ENCODE measurements at regions not wholly inside any gene's neighbourhood (a gene's known extent, or its start where the extent isn't known, plus 50 kb on each side); places are given as distances from the start of the nearest gene placed in this dataset.
"Not testable (repeated sequence)": the region's sequence is repeated elsewhere in the genome, so short reads cannot be mapped to it uniquely, and the experiment has no call there.

DNA sequence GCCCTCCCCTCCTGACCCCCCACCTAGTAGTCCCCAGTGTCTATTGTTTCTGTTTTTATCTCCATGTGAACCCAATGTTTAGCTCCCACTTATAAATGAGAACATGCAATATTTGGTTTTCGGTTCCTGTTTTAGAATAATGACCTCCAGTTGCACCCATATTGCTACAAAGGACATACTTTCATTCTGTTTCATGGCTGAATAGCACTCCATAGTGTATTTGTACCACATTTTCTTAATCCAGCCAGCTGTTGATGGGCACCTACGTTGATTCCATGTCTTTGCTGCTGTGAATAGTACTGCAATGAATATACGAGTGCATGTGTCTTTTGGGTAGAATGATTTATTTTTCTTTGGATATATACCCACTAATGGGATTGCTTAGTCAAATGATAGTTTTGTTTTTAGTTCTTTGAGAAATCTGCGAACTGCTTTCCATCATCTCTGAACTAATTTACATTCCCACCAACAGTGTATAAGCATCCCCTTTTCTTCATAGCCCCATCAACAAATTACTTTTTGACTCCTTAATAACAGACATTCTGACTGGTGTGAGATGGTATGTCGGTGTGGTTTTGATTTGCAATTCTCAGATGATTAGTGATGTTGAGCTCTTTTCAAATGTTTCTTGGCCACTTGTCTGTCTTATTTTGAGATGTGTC is 128.4 kb upstream of the PHYHIPL start:
- no TSS peak for BruUV-seq (replicated peaks)
- Histone ChIP-seq H3K4me3 (replicated peaks in 1 of 3; ENCODE audit: insufficient read depth in 1 of 3, low read depth in 1 of 3, low read length in 3 of 3) (no peak overlapping the region), H2AFZ (ENCODE audit: low read depth, low read length) (no peak overlapping the region), H3K4me1 (ENCODE audit: control insufficient read depth, extremely low read depth, insufficient read depth, low read length) (no peaks in the 10 kb centered on the region), H3K27me3 (ENCODE audit: control insufficient read depth in 2 of 2, insufficient read depth in 2 of 2, low read length in 2 of 2) (no peaks in the 10 kb centered on the region), H3K79me2 (ENCODE audit: control insufficient read depth, insufficient read depth, low read length) (no peaks in the 10 kb centered on the region), H4K20me1 (replicated peaks; ENCODE audit: control insufficient read depth, extremely low read depth, insufficient read depth, low read length) (no peaks in the 10 kb centered on the region), H3K4me2 (ENCODE audit: insufficient read depth, low read length) (no peak overlapping the region), H3K36me3 (ENCODE audit: control insufficient read depth in 2 of 2, extremely low read depth in 1 of 2, insufficient read depth in 2 of 2, low read length in 2 of 2) (no peaks in the 10 kb centered on the region), H3K9me3 (replicated peaks; ENCODE audit: control insufficient read depth, insufficient read depth, low read length) (no peaks in the 10 kb centered on the region), H3K9me1 (replicated peaks; ENCODE audit: control insufficient read depth, extremely low read depth, insufficient read depth, low read length) (no peaks in the 10 kb centered on the region), H3K9ac (replicated peaks; ENCODE audit: extremely low read depth, insufficient read depth, low read length) (no peak overlapping the region), H3K27ac (ENCODE audit: insufficient read depth, low read depth, low read length) (no peak overlapping the region)
- DNase-seq (ENCODE audit: low read depth, low spot score) (no peak), FAIRE-seq (no peak)
- dilution Hi-C loops (cut with MboI; ENCODE audit: extremely low pct_ligation_motif_present, low sequenced_read_pairs): no loop called here
- TF ChIP-seq POLR2AphosphoS5 (IDR thresholded peaks at IDR 0.05; ENCODE audit: insufficient read depth, low read depth, low read length) (no peak), GATA2 (IDR thresholded peaks at IDR 0.05; ENCODE audit: insufficient read depth, insufficient read length, low read depth, low read length) (no peak), FOS (IDR thresholded peaks at IDR 0.05; ENCODE audit: borderline replicate concordance, insufficient read depth, low read length) (no peak), EZH2 (IDR thresholded peaks at IDR 0.05; ENCODE audit: borderline replicate concordance, low read depth, low read length, severe bottlenecking) (no peak), MYC (IDR thresholded peaks at IDR 0.05; ENCODE audit: low read depth, low read length) (no peak), POLR2A (IDR thresholded peaks at IDR 0.05; ENCODE audit: low read depth, low read length) (no peak), JUN (IDR thresholded peaks at IDR 0.05; ENCODE audit: borderline replicate concordance, insufficient read depth, insufficient read length, low read depth) (no peak)
- TF ChIP-seq, protein P1, sequence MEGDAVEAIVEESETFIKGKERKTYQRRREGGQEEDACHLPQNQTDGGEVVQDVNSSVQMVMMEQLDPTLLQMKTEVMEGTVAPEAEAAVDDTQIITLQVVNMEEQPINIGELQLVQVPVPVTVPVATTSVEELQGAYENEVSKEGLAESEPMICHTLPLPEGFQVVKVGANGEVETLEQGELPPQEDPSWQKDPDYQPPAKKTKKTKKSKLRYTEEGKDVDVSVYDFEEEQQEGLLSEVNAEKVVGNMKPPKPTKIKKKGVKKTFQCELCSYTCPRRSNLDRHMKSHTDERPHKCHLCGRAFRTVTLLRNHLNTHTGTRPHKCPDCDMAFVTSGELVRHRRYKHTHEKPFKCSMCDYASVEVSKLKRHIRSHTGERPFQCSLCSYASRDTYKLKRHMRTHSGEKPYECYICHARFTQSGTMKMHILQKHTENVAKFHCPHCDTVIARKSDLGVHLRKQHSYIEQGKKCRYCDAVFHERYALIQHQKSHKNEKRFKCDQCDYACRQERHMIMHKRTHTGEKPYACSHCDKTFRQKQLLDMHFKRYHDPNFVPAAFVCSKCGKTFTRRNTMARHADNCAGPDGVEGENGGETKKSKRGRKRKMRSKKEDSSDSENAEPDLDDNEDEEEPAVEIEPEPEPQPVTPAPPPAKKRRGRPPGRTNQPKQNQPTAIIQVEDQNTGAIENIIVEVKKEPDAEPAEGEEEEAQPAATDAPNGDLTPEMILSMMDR (IDR thresholded peaks at IDR 0.05; ENCODE audit: extremely low read depth in 1 of 2, insufficient read depth in 1 of 2, low read depth in 1 of 2, low read length in 2 of 2): no peak
- TF ChIP-seq, protein P2, sequence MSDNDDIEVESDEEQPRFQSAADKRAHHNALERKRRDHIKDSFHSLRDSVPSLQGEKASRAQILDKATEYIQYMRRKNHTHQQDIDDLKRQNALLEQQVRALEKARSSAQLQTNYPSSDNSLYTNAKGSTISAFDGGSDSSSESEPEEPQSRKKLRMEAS (IDR thresholded peaks at IDR 0.05; ENCODE audit: insufficient read depth, insufficient read length): no peak
- ChIA-PET POLR2A (no interaction called here), CTCF (interaction anchor here (0.7 kb wide), 1 partner anchor 1525 kb away, joined by 3 read pairs; no protein-coding TSS in a partner anchor)
- intact Hi-C loops (cut with micrococcal nuclease): no loop called here

DNA sequence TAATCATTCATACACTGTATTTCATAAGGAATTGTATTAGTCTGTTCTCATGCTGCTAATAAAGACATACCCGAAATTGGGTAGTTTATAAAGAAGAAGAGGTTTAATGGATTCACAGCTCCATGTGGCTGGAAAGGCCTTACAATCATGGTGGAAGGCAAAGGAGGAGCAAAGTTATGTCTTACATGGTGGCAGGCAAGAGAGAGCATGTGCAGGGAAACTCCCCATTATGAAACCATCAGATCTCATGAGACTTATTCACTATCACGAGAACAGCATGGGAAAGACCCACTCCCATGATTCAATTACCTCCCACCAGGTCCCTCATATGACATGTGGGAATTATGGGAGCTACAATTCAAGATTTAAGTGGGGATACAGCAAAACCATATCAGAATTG is 122.9 kb upstream of the PHYHIPL start:
- H3K9me3 ChIP-seq (replicated peaks; ENCODE audit: control insufficient read depth, insufficient read depth, low read length); H3K4me2 ChIP-seq (ENCODE audit: insufficient read depth, low read length); H4K20me1 ChIP-seq (replicated peaks; ENCODE audit: control insufficient read depth, extremely low read depth, insufficient read depth, low read length); H3K4me3 ChIP-seq (replicated peaks in 1 of 3; ENCODE audit: insufficient read depth in 1 of 3, low read depth in 1 of 3, low read length in 3 of 3); H3K9ac ChIP-seq (replicated peaks; ENCODE audit: extremely low read depth, insufficient read depth, low read length); DNase-seq (ENCODE audit: low read depth, low spot score); H3K4me1 ChIP-seq (ENCODE audit: control insufficient read depth, extremely low read depth, insufficient read depth, low read length); intact Hi-C loops (cut with micrococcal nuclease); H3K9me1 ChIP-seq (replicated peaks; ENCODE audit: control insufficient read depth, extremely low read depth, insufficient read depth, low read length); CTCF ChIA-PET; H3K27ac ChIP-seq (ENCODE audit: insufficient read depth, low read depth, low read length); FAIRE-seq; dilution Hi-C loops (cut with MboI; ENCODE audit: extremely low pct_ligation_motif_present, low sequenced_read_pairs); BruUV-seq (replicated peaks); POLR2A ChIA-PET; H2AFZ ChIP-seq (ENCODE audit: low read depth, low read length); H3K27me3 ChIP-seq (ENCODE audit: control insufficient read depth in 2 of 2, insufficient read depth in 2 of 2, low read length in 2 of 2); H3K36me3 ChIP-seq (ENCODE audit: control insufficient read depth in 2 of 2, extremely low read depth in 1 of 2, insufficient read depth in 2 of 2, low read length in 2 of 2); H3K79me2 ChIP-seq (ENCODE audit: control insufficient read depth, insufficient read depth, low read length): not testable (repeated sequence)

Measured in endothelial cell of umbilical vein (primary cell).